Renal pelvis (tissue), 1 donor: ENCODE measurements at regions not wholly inside any gene's neighbourhood (a gene's known extent, or its start where the extent isn't known, plus 50 kb on each side); places are given as distances from the start of the nearest gene placed in this dataset.

Experiments
- DNase-seq: peaks from one replicate; pipeline ENCODE4 v3.0.0-alpha.2; 2013

- no peak for DNase-seq
These were observed 55.6 kb upstream of the COL5A1 start for GRCh38 chr9:134585746-134586706.

GRCh38 chr9:134589748-134590147 is 51.9 kb upstream of the COL5A1 start:
- no peak for DNase-seq

- DNase-seq: no peak
These were observed 51.1 kb upstream of the COL5A1 start for GRCh38 chr9:134590240-134591081.

- no peak for DNase-seq
These were observed 50.5 kb upstream of the COL5A1 start for GRCh38 chr9:134591082-134591571.

- DNase-seq: no peak
These were observed 50.0 kb upstream of the COL5A1 start for GRCh38 chr9:134591573-134591981.
